Omental fat pad (tissue), 3 donors: ENCODE measurements at regions not wholly inside any gene's neighbourhood (a gene's known extent, or its start where the extent isn't known, plus 50 kb on each side); places are given as distances from the start of the nearest gene placed in this dataset.

Source experiments
- ATAC-seq: fragments of 150-250 bp; one replicate; pipeline ENCODE4 v1.9.1; 2016; ENCODE audit warnings: mild to moderate bottlenecking, moderate library complexity; ENCODE audit not compliant: low FRiP score
- DNase-seq: peaks from one replicate; pipeline ENCODE4 v3.0.0-alpha.2; 2019; ENCODE audit warnings: low spot score
- CTCF ChIP-seq, 3 donors: fragments of 450-650 bp; IDR thresholded peaks; one replicate each; pipeline ENCODE4 v1.5.1; 2016 to 2017; ENCODE audit warnings: antibody characterized with exemption in 3 of 3, mild to moderate bottlenecking in 3 of 3, moderate library complexity in 2 of 3

- no peak for DNase-seq
- TF ChIP-seq CTCF (IDR thresholded peaks at IDR 0.05), result no peak
- no peak for ATAC-seq
Measured at GRCh38 chr11:113557926-113558325, 82.7 kb upstream of the DRD2 start.

GRCh38 chr11:113556036-113556435, 80.8 kb upstream of the DRD2 start:
- TF ChIP-seq CTCF (IDR thresholded peaks at IDR 0.05), result no peak
- DNase-seq, result no peak
- no peak for ATAC-seq

- TF ChIP-seq CTCF (IDR thresholded peaks at IDR 0.05), result no peak
- DNase-seq (no peak), ATAC-seq (no peak)
Measured at GRCh38 chr11:113555071-113555619, 79.9 kb upstream of the DRD2 start.

- no peak for DNase-seq
- ATAC-seq, result no peak
- no peak for TF ChIP-seq CTCF (IDR thresholded peaks at IDR 0.05)
Measured at GRCh38 chr11:113554526-113554925, 79.3 kb upstream of the DRD2 start.

- ATAC-seq (no peak), DNase-seq (no peak)
- TF ChIP-seq CTCF (IDR thresholded peaks at IDR 0.05), result no peak
Measured at GRCh38 chr11:113553915-113554314, 78.7 kb upstream of the DRD2 start.

GRCh38 chr11:113553235-113553634, 78.0 kb upstream of the DRD2 start:
- DNase-seq (no peak), ATAC-seq (peak; percentile 78)
- no peak for TF ChIP-seq CTCF (IDR thresholded peaks at IDR 0.05)

- no peak for ATAC-seq
- no peak for DNase-seq
- no peak for TF ChIP-seq CTCF (IDR thresholded peaks at IDR 0.05)
Measured at GRCh38 chr11:113552271-113552670, 77.1 kb upstream of the DRD2 start.
